ENCODE measurements at regions not wholly inside any gene's neighbourhood (a gene's known extent, or its start where the extent isn't known, plus 50 kb on each side); places are given as distances from the start of the nearest gene placed in this dataset.

- intact Hi-C loops (cut with DNase I) = no loop called here
- DNase-seq = no peak
- 59 to 79% methylated on average over 3 of the region's 3 CpGs for WGBS, 2 donors
These were observed 59.8 kb upstream of the C5orf63 start for GRCh38 chr5:127133071-127133470.

GRCh38 chr5:127136908-127137307 lies 63.6 kb upstream of the C5orf63 start:
- TF ChIP-seq CTCF (IDR thresholded peaks at IDR 0.05) = no peak
- DNase-seq = no peak
- 57 to 59% methylated on average over 3 of the region's 3 CpGs for WGBS, 2 donors
- intact Hi-C loops (cut with DNase I) = no loop called here
- Histone ChIP-seq H3K4me3 (replicated peaks in 1 of 3) (no peak overlapping the region), H3K27ac (no peak overlapping the region), H3K36me3 (no peaks in the 10 kb centered on the region), H3K27me3 (no peaks in the 10 kb centered on the region), H3K9me3 (no peaks in the 10 kb centered on the region), H3K4me1 (no peaks in the 10 kb centered on the region)

More at GRCh38 chr5:127133071-127133470, 59.8 kb upstream of the C5orf63 start:
- Histone ChIP-seq H3K4me3 (replicated peaks in 1 of 3) (no peak overlapping the region), H3K4me1 (no peaks in the 10 kb centered on the region), H3K36me3 (no peaks in the 10 kb centered on the region), H3K27me3 (no peaks in the 10 kb centered on the region), H3K9me3 (no peaks in the 10 kb centered on the region), H3K27ac (no peak overlapping the region)
- TF ChIP-seq POLR2A (IDR thresholded peaks at IDR 0.05) (no peak), CTCF (IDR thresholded peaks at IDR 0.05) (no peak)

- DNase-seq = no peak
- Histone ChIP-seq H3K27ac (no peak overlapping the region), H3K27me3 (no peaks in the 10 kb centered on the region), H3K36me3 (no peaks in the 10 kb centered on the region), H3K4me1 (no peaks in the 10 kb centered on the region), H3K4me3 (replicated peaks in 1 of 3) (no peak overlapping the region), H3K9me3 (no peaks in the 10 kb centered on the region)
- 85 to 89% methylated on average over 13 of the region's 13 CpGs for WGBS, 2 donors
- TF ChIP-seq POLR2A (IDR thresholded peaks at IDR 0.05) = no peak
- TF ChIP-seq CTCF (IDR thresholded peaks at IDR 0.05) = no peak
- intact Hi-C loops (cut with DNase I) = no loop called here
These were observed 70.4 kb upstream of the C5orf63 start for GRCh38 chr5:127143722-127144121.

DNA sequence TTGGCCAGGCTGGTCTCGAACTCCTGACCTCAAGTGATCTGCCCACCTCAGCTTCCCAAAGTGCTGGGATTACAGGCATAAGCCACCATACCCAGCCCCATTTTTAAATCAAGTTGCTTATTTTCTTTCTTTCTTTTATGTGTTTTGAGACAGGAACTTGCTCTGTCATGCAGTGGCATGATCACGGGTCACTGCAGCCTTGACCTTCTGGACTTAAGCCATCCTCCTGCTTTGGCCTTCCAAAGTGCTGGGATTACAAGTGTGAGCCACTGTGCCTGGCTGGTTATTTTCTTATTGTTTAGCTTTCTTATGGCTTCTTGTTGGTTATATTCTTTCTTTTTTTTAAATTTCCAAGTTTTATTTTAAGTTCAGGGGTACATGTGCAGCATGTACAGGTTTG lies 79.7 kb upstream of the C5orf63 start:
- H3K27ac ChIP-seq = no peak overlapping the region
- WGBS, 2 donors = 90 to 94% methylated on average over 2 of the region's 2 CpGs
- TF ChIP-seq POLR2A (IDR thresholded peaks at IDR 0.05) (no peak), CTCF (IDR thresholded peaks at IDR 0.05) (no peak)
- H3K4me3 ChIP-seq (replicated peaks in 1 of 3) = no peak overlapping the region
- no peaks in the 10 kb centered on the region for H3K9me3 ChIP-seq
- H3K4me1 ChIP-seq = no peaks in the 10 kb centered on the region
- H3K27me3 ChIP-seq = no peaks in the 10 kb centered on the region
- no peaks in the 10 kb centered on the region for H3K36me3 ChIP-seq
- intact Hi-C loops (cut with DNase I) = no loop called here
- DNase-seq = no peak

DNA sequence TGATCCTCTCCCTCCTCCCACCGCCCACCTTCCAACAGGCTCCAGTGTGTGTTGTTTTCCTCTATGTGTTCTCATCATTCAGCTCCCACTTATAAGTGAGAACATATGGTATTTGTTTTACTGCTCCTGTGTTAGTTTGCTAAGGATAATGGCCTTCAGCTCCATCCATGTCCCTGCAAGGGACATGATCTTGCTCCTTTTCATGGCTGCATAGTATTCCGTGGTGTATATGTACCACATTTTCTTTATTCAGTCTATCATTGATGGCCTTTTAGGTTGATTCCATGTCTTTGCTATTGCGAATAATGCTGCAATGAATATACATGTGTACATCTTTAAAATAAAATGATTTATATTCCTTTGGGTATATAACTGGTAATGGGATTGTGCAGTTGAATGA lies 80.2 kb upstream of the C5orf63 start:
- 95 to 98% methylated on average over 3 of the region's 3 CpGs for WGBS, 2 donors
- no peak overlapping the region for H3K27ac ChIP-seq
- TF ChIP-seq CTCF (IDR thresholded peaks at IDR 0.05) (no peak), POLR2A (IDR thresholded peaks at IDR 0.05) (no peak)
- no peaks in the 10 kb centered on the region for H3K4me1 ChIP-seq
- no peaks in the 10 kb centered on the region for H3K36me3 ChIP-seq
- intact Hi-C loops (cut with DNase I) = no loop called here
- no peak for DNase-seq
- no peaks in the 10 kb centered on the region for H3K27me3 ChIP-seq
- H3K9me3 ChIP-seq = no peaks in the 10 kb centered on the region
- no peak overlapping the region for H3K4me3 ChIP-seq (replicated peaks in 1 of 3)

Measured in thyroid gland (tissue), 4 donors.